OCI-LY3 (cell line): ENCODE measurements at regions not wholly inside any gene's neighbourhood (a gene's known extent, or its start where the extent isn't known, plus 50 kb on each side); places are given as distances from the start of the nearest gene placed in this dataset.

Experiments
- EZH2phosphoT487 ChIP-seq: fragments of 200-600 bp; shearing (Covaris generic); IDR thresholded peaks from 2 replicates; pipeline ENCODE4 v1.6.1; 2018; ENCODE audit warnings: antibody characterized with exemption, mixed run types, low read depth
- TF ChIP-seq, protein P1 (sequence below): fragments of 200-600, 300-600 bp; sonication (generic); IDR thresholded peaks from 2 replicates; pipeline ENCODE4 v1.5.1; 2014; ENCODE audit warnings: antibody characterized with exemption, low read length, low read depth

DNA sequence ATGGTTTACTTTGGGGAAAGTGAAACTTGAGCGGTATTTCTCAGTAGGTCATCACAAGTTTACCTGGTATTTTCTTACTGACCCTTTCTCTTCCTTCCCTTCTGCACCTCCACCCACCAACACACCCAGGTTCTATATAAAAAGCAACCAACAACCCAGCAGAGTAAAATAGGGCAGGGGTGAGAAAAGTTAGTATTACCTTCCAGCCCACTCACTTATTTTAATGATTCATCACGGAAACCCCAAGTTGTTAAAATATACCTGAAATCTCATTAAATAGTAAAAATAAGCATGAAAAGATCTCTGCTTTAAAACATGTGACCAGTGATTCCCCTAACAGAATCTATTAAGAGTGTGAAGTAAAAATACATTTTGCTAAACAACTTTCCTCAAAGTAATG lies 306.1 kb downstream of the ZEB2 start:
- TF ChIP-seq, protein P1, sequence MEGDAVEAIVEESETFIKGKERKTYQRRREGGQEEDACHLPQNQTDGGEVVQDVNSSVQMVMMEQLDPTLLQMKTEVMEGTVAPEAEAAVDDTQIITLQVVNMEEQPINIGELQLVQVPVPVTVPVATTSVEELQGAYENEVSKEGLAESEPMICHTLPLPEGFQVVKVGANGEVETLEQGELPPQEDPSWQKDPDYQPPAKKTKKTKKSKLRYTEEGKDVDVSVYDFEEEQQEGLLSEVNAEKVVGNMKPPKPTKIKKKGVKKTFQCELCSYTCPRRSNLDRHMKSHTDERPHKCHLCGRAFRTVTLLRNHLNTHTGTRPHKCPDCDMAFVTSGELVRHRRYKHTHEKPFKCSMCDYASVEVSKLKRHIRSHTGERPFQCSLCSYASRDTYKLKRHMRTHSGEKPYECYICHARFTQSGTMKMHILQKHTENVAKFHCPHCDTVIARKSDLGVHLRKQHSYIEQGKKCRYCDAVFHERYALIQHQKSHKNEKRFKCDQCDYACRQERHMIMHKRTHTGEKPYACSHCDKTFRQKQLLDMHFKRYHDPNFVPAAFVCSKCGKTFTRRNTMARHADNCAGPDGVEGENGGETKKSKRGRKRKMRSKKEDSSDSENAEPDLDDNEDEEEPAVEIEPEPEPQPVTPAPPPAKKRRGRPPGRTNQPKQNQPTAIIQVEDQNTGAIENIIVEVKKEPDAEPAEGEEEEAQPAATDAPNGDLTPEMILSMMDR = no peak
- TF ChIP-seq EZH2phosphoT487 = no peak
